HEK293T (cell line): ENCODE measurements at regions not wholly inside any gene's neighbourhood (a gene's known extent, or its start where the extent isn't known, plus 50 kb on each side); places are given as distances from the start of the nearest gene placed in this dataset.

Experiments
- CTCF ChIA-PET: fragments of 350-600 bp; formaldehyde crosslinking; extraction: SDS; loops from one replicate; lab custom pipeline; 2021; ENCODE audit warnings: antibody characterized with exemption, inconsistent platforms; lab: Yijun Ruan, JAX
- POLR2A ChIA-PET: fragments of 350-600 bp; formaldehyde crosslinking; extraction: SDS; loops from one replicate; lab custom pipeline; 2020; ENCODE audit warnings: antibody characterized with exemption, inconsistent platforms; lab: Yijun Ruan, JAX
- DNase-seq: peaks from one replicate; pipeline ENCODE4 v3.0.0; 2012; ENCODE audit warnings: mixed read lengths; ENCODE audit errors: extremely low spot score
- BHLHE40 ChIP-seq: fragments of 450-650 bp; IDR thresholded peaks from 2 replicates; pipeline ENCODE4 v1.6.1; 2016; ENCODE audit warnings: mild to moderate bottlenecking, moderate library complexity, borderline replicate concordance
- CTBP1 ChIP-seq: fragments of 450-650 bp; IDR thresholded peaks from 2 replicates; pipeline ENCODE4 v1.6.1; 2016; ENCODE audit warnings: borderline replicate concordance
- ELF4 ChIP-seq: fragments of 450-650 bp; IDR thresholded peaks from 2 replicates; pipeline ENCODE4 v1.6.1; 2017; ENCODE audit warnings: antibody characterized with exemption
- FOXA1 ChIP-seq: fragments of 450-650 bp; IDR thresholded peaks from 2 replicates; pipeline ENCODE4 v1.6.1; 2016; ENCODE audit warnings: mild to moderate bottlenecking
- FOXK2 ChIP-seq: fragments of 450-650 bp; IDR thresholded peaks from 2 replicates; pipeline ENCODE4 v1.6.1; 2016; ENCODE audit warnings: mild to moderate bottlenecking
- FOXM1 ChIP-seq: fragments of 450-650 bp; IDR thresholded peaks from 2 replicates; pipeline ENCODE4 v1.6.1; 2017; ENCODE audit warnings: mild to moderate bottlenecking, borderline replicate concordance
- HDGF ChIP-seq: fragments of 450-650 bp; IDR thresholded peaks from 2 replicates; pipeline ENCODE4 v1.6.1; 2017; ENCODE audit warnings: antibody characterized with exemption, borderline replicate concordance
- L3MBTL2 ChIP-seq: fragments of 450-650 bp; conservative IDR thresholded peaks from 2 replicates; pipeline ENCODE4 v1.6.1; 2016; ENCODE audit warnings: mild to moderate bottlenecking
- LEF1 ChIP-seq: fragments of 450-650 bp; IDR thresholded peaks from 2 replicates; pipeline ENCODE4 v1.6.1; 2017; ENCODE audit warnings: mild to moderate bottlenecking, borderline replicate concordance
- NFRKB ChIP-seq: fragments of 450-650 bp; IDR thresholded peaks from 2 replicates; pipeline ENCODE4 v1.6.1; 2016; ENCODE audit warnings: mild to moderate bottlenecking, moderate library complexity
- SP1 ChIP-seq: fragments of 450-650 bp; IDR thresholded peaks from 2 replicates; pipeline ENCODE4 v1.6.1; 2017
- SUZ12 ChIP-seq: fragments of 450-650 bp; IDR thresholded peaks from 2 replicates; pipeline ENCODE4 v1.6.1; 2016; ENCODE audit warnings: mild to moderate bottlenecking
- TARDBP ChIP-seq: fragments of 450-650 bp; IDR thresholded peaks from 2 replicates; pipeline ENCODE4 v1.6.1; 2016
- ZNF384 ChIP-seq: fragments of 450-650 bp; IDR thresholded peaks from 2 replicates; pipeline ENCODE4 v1.6.1; 2016
- TF ChIP-seq, protein P1 (sequence below): fragments of 450-650 bp; IDR thresholded peaks from 2 replicates; pipeline ENCODE4 v1.6.1; 2016

DNA sequence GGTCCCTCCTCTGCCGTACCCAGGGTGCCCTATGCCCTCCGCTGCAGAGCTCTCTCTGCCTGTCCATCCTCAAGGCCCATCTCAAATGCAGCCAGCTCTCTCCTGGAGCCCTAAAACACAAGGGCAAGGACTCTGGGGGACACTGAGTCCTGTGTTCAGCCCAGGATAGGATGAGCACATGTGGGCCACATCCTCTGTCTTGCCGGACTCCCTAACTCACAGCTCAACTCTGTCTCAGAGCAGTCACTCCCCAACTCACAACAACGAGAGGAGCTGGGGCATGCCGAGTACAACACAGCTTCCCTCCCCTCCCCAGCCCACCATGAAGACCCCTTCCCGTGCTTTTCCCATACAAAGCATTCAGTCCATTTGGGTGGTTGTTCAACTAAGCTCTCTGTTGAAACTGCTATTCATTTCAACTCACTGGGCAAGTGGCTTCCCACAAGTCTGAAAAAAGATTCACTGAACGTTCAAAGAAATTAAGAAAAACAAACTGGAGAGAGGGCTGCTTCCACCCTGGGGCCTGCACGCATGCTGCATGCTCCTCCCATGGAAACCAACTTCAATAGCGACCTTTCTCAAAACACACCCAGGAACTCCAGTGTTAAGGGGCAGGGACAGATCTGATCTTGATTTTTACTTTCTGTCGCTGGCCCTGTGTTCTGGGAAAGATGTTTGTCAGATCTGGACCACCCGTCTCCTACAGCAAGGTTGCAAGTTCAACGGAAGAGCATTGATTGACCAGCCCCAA lies 124.3 kb upstream of the IGF1R start:
- TF ChIP-seq HDGF (no peak), CTBP1 (no peak), TARDBP (no peak), SP1 (no peak), FOXA1 (no peak), NFRKB (no peak), SUZ12 (no peak), LEF1 (no peak), ELF4 (no peak), FOXK2 (no peak), BHLHE40 (no peak)
- TF ChIP-seq, protein P1, sequence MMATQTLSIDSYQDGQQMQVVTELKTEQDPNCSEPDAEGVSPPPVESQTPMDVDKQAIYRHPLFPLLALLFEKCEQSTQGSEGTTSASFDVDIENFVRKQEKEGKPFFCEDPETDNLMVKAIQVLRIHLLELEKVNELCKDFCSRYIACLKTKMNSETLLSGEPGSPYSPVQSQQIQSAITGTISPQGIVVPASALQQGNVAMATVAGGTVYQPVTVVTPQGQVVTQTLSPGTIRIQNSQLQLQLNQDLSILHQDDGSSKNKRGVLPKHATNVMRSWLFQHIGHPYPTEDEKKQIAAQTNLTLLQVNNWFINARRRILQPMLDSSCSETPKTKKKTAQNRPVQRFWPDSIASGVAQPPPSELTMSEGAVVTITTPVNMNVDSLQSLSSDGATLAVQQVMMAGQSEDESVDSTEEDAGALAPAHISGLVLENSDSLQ: no peak
- no peak for DNase-seq
- ChIA-PET POLR2A (interaction anchor here (0.7 kb wide), 2 partner anchors 24 to 119 kb away, joined by 3 read pairs; no protein-coding TSS in a partner anchor), CTCF (interaction anchor here (0.8 to 1.5 kb wide), 7 partner anchors 18 to 359 kb away, joined by 3 to 6 read pairs (median 4); no protein-coding TSS in a partner anchor)

DNA sequence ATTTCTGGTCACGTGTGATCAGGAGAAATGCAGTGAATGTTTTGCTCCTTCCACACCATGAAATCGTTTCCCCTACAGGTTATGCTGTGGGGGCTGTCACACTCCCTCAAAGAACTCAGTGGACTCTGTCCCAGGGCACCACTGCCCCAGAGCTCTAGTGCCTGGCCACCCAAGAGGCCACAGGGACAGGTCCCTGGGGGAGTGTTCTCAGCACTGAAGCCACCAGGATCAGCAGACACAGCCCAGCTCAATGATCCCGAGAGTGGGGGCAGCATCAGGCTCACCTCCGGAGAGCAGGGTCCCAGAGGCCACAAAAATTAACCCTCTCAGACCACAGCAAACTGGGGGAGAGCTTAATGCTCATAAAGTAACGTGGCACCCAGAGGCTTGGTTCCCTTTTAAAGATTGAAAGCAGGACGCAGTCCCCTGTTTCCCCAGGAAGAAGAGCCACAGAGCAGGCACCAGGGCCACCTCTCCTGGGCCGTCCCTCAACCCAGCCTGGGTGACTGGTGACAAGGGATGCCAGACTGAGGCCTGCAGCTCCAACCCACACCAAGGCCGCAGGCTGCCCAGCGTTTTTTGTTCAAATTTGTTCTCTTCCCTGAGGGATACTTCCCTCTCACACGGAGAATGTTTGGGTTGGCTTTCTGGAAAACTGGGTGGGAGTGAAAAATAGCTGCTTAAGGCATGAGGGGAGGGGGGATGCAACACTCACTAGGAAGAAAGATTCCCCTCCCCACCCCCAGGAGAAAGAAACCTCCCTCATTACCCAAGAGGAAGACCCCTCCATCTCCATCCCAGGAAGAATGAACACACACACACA lies 123.3 kb upstream of the IGF1R start:
- CTCF ChIA-PET: interaction anchor here (0.7 kb wide), 1 partner anchor 349 kb away, joined by 3 read pairs; no protein-coding TSS in a partner anchor
- POLR2A ChIA-PET: no interaction called here
- no peak for TF ChIP-seq L3MBTL2
- no peak for TF ChIP-seq ELF4
- TF ChIP-seq CTBP1: no peak
- no peak for TF ChIP-seq BHLHE40
- TF ChIP-seq, protein P1: no peak
- TF ChIP-seq TARDBP: no peak
- TF ChIP-seq SP1: no peak
- TF ChIP-seq ZNF384: no peak
- TF ChIP-seq FOXK2: no peak
- no peak for TF ChIP-seq LEF1
- DNase-seq: no peak

DNA sequence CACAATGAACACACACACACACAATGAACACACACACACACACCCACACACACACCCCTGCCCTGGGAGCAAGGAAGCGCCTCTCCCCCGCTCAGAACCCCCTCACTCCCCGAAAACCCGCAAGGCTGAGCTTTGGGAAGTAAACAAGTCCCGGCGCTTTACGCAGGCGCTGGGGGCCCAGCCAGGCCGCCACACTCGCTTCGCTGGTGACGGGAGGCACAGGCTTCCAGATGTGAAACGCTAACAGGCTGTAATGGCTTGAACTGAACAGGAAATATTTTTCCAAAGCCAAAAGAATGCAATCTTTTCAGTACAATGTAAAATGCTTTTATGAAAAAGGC lies 122.7 kb upstream of the IGF1R start:
- ChIA-PET POLR2A (no interaction called here), CTCF (interaction anchor here (0.7 kb wide), 1 partner anchor 348 kb away, joined by 3 read pairs; no protein-coding TSS in a partner anchor)
- TF ChIP-seq FOXK2 (no peak), TARDBP (no peak), SUZ12 (no peak), BHLHE40 (no peak), L3MBTL2 (no peak), FOXA1 (no peak), HDGF (no peak)
- TF ChIP-seq, protein P1: no peak
- DNase-seq: no peak

DNA sequence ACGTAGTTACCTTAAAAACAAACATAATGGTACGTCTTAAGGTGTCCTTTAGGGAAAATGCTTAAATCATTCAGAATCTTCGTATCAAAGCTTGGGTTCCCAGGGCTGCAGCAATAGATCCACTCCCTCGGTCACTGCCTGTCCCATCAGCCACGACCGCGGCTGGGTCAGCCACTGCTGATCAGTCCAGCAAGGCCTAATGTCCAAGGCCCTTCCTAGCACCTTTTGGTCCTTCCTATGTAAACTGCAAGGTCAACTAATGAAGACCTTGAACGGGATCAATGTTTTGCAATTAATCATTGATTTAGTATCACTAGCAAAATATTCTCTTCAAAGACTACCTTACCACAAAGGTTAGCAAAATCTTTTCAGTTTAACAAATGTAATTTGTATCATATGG lies 122.2 kb upstream of the IGF1R start:
- CTCF ChIA-PET: no interaction called here
- TF ChIP-seq FOXA1 (no peak), NFRKB (no peak)
- POLR2A ChIA-PET: no interaction called here
- no peak for DNase-seq

DNA sequence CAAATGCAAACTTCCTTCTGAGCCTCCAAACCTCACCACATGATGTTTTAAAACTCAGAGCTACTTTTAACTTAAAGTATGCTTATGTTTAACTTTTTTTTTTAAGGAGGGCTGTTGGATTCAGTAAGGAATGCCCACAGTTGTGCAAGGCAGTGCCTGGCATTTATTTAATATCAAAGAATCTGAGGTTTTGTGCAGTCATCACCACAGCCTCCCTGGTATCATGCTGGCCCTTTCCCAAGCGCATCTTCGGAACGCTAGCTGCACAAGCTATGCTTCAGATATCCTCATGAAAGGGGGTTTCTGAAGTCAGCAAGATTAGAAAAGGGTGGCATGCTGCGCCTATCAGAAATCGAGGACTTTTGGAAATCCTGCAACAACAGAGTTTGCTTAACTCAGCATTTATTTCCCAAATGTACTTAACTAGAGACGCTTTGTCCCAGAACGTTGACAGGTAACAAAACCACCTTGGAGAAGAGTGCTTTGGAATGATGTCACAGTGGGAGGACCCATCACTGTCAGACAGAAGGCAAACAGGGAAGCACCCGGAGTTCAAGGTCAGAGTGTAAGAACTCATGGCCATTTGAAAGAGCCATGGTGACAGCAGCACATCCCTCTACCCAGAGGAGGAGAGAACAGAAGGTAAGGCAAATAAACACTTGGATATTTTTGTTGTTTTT lies 120.2 kb upstream of the IGF1R start:
- DNase-seq: no peak
- CTCF ChIA-PET: interaction anchor here (0.7 to 1.3 kb wide), 4 partner anchors 9 to 354 kb away, joined by 3 to 8 read pairs (median 4); no protein-coding TSS in a partner anchor

More for the DNA sequence above, 120.2 kb upstream of the IGF1R start:
- no peak for TF ChIP-seq TARDBP
- TF ChIP-seq, protein P1: no peak
- no peak for TF ChIP-seq ELF4
- no peak for TF ChIP-seq FOXK2
- TF ChIP-seq LEF1: no peak
- TF ChIP-seq CTBP1: no peak
- no peak for TF ChIP-seq ZNF384
- no peak for TF ChIP-seq SP1
- no peak for TF ChIP-seq FOXM1
- TF ChIP-seq SUZ12: no peak
- no peak for TF ChIP-seq FOXA1
- TF ChIP-seq HDGF: no peak
- TF ChIP-seq BHLHE40: no peak
- POLR2A ChIA-PET: interaction anchor here (0.6 kb wide), 1 partner anchor 247 kb away, joined by 3 read pairs; no protein-coding TSS in a partner anchor
